GM18502 (cell line): ENCODE measurements at regions not wholly inside any gene's neighbourhood (a gene's known extent, or its start where the extent isn't known, plus 50 kb on each side); places are given as distances from the start of the nearest gene placed in this dataset.
"Not testable (repeated sequence)": the region's sequence is repeated elsewhere in the genome, so short reads cannot be mapped to it uniquely, and the experiment has no call there.

Experiments
- ATAC-seq: cut with Tn5 transposase; IDR thresholded peaks from one replicate; pipeline ENCODE4 v1.9.1; 2021; ENCODE audit warnings: mild to moderate bottlenecking; ENCODE audit not compliant: unreplicated experiment, poor library complexity

GRCh38 chr6:168951217-168951616 lies 302.4 kb downstream of the THBS2 start:
- no peak for ATAC-seq

GRCh38 chr6:168950858-168951214 lies 302.8 kb downstream of the THBS2 start:
- ATAC-seq = no peak

GRCh38 chr6:168949981-168950857 lies 303.4 kb downstream of the THBS2 start:
- ATAC-seq = no peak

GRCh38 chr6:168948990-168949531 lies 304.6 kb downstream of the THBS2 start:
- no peak for ATAC-seq

DNA sequence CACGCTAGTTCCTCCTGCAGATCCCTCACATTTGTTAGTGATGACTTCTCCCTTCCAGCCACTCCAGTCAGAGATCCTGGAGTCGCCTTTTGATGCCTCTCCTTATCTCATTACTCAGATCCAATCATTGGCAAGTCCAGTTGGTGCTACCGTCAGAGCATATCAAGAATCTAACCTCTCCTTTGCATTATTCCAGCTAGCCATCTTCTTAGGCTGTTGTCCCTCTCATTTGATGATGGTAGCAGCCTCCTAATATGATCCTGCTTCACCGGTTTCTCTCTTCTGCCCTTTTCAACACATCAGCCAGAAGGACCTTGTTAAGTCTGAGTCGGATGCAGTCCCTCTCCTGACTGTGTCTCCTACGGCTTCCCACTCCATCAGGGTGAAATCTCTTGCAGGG lies 305.6 kb downstream of the THBS2 start:
- no peak for ATAC-seq

- ATAC-seq = no peak
These were observed 310.3 kb downstream of the THBS2 start for GRCh38 chr6:168943231-168943905.

DNA sequence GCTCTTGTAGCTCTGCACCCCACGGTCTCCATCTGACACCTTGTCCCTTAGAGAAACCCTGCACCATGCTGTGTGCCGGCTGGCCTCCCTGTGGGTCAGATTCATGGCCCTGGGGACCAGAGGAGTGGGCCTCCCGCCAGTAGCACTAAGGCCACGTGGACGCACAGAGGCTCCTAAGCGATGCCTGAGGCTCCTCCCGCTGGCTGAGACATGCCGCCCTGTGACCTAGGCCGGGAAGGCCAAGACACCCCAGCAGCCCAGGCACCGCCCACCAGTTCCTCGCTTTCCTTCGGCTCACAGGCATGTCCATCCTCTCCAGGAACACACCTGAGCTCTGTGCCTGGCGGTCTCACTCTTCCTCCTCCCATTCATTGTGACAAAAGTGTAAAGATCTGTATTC lies 311.0 kb downstream of the THBS2 start:
- no peak for ATAC-seq

DNA sequence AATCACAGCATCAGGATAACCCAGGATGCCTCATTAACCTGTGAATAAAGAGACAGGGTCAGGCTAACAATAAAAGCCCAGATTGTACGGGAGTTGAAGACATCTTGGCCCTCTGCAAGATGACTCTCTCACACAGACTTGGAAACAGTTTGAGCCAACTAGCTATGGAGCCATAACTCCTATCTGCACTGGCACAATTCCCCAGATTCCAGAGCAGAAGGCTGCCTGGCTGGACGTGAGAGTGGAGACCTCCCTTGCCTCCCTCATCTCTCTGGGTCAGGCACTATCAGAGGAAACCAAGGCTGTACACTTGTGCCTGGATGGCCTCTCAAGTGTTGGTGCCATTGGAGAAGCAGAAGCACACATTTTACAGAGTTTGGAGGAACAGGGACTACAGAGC lies 312.6 kb downstream of the THBS2 start:
- no peak for ATAC-seq

DNA sequence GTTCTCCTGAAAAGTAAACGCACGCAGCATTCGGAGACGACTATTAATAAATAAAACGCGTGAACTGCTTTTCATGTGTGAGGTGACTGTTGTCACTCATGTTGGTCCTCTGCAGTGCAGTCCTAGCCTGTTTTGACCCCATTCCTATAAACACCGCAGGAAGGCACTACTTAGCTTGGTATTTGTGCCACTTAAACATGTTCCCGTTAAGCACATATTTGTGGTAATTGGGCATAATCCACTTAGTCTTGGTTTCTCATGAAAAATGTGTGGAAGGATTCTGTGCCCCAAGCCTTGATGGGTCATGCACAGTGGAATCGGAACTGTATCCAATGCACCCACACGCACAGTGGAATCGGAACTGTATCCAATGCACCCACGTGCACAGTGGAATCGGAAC lies 313.9 kb downstream of the THBS2 start:
- ATAC-seq = no peak

DNA sequence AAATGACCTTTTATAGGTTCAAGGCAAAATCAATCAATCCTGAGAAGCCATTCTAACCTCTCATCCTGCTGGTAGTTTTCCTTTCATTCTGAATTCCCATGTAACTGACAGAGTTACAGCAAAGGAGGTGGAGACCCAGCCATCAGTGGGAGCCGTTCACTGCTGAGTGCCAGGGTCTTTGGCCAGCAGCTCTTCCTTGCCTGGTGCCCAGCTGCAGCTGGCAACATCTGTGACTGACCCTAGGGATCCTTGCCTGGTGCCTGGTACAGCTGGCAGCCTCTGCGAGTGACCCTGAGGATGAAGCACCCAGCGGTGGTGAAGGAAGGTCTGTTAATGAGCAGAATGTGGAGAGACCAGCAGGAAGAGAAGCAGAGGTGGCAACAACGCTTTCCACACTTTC lies 314.6 kb downstream of the THBS2 start:
- no peak for ATAC-seq

GRCh38 chr6:168938546-168938945 lies 315.1 kb downstream of the THBS2 start:
- no peak for ATAC-seq

GRCh38 chr6:168937054-168937453 lies 316.6 kb downstream of the THBS2 start:
- ATAC-seq = no peak

- ATAC-seq = no peak
These were observed 318.0 kb downstream of the THBS2 start for GRCh38 chr6:168935628-168936010.

DNA sequence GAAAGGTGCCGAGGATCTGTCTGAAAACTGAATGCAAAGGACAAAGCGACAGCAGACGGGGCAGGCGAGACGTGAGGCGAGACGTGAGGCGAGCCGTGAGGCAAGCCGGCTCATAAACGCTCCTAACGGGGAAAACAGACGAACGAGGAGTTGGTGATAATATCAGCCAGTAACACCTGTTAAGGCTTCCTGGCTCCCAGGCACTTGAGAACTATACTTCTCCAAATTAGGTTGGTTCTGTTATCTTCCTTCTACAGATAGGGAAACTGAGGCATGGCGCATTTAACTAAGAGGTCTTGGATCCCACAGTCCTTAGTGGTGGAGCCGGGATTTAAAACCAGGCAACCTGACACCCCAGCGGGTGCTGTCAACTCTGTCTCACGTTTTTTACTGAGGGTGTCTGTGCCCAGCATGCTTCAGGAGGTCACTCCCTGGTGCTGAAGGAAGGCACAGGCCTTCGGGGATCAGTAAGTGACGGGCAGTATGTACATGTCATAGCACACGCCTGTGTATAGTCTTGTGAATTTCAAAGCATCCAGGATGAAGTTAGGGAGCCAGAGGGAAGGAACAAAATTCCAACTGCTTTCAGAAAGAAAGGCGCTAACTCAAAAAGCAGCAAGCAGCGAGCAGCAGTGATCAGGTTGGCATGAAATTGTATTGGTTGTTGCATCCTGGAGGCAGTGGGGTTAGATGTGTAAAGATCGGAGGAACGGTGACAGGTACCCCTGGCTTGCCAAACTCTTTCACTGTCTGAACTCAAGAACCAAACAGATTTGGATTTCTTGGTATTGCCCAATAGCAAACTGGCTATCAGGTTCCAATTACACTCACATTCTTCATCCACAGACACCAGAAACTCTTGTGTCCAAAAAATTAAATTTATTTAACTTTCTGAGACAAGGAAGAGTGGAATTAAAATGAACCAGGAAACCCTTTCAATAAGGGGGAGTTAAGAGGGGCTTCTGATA lies 318.7 kb downstream of the THBS2 start:
- no peak for ATAC-seq

- ATAC-seq = not testable (repeated sequence)
These were observed 321.5 kb downstream of the THBS2 start for GRCh38 chr6:168932171-168932570.

- not testable (repeated sequence) for ATAC-seq
These were observed 322.6 kb downstream of the THBS2 start for GRCh38 chr6:168931072-168931471.

DNA sequence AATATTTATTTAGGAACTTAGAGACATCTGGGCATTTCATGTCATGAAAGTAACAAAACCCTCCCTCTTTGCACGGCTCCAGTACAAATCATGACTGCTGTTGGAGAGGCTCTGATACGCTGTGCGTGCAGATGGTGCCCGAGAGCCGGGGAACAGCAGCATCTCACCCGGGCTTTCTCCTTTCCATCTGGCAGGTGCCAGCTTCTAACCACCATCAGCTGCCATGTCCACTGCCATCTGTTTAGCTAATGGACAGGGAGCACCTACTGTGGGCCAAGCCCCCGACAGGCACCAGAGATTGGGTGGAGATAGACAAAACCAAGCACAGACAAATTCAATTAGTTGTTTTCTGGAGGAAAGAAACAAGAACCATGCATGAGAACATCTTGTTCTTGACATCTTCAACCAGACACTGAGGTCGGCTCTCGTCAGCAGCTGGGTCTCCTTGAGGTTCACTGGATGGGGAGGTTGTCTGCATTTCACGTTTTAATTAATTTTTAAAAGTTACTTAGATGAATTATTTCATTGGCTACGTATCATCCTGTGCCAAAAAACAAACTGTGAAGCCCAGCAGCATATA lies 323.7 kb downstream of the THBS2 start:
- ATAC-seq = no peak

GRCh38 chr6:168928012-168928411 lies 325.6 kb downstream of the THBS2 start:
- no peak for ATAC-seq

- no peak for ATAC-seq
These were observed 326.6 kb downstream of the THBS2 start for GRCh38 chr6:168927026-168927425.

GRCh38 chr6:168926306-168926705 lies 327.3 kb downstream of the THBS2 start:
- ATAC-seq = no peak
